ENCODE measurements at regions not wholly inside any gene's neighbourhood (a gene's known extent, or its start where the extent isn't known, plus 50 kb on each side); places are given as distances from the start of the nearest gene placed in this dataset.

DNA sequence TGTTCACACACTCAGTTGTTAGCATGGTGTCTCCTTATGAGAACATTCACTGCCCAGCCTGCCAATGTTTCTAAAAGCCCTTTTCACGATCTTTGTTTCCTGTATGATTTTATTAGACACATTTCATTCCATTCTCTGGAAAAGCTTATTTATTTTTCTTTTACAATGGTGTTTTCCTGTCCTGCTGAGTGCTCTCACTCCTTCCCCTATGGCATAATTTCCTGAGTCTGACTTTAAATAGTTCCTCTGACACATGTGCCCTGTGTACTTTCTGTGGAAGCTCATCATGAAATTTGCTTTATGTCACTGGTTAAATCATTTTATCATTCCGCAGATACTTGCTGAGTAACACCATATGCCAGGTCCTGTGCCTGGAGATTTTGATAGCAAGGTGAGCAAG, 612.0 kb downstream of the FLRT2 start (continued):
- TF ChIP-seq, protein P1, sequence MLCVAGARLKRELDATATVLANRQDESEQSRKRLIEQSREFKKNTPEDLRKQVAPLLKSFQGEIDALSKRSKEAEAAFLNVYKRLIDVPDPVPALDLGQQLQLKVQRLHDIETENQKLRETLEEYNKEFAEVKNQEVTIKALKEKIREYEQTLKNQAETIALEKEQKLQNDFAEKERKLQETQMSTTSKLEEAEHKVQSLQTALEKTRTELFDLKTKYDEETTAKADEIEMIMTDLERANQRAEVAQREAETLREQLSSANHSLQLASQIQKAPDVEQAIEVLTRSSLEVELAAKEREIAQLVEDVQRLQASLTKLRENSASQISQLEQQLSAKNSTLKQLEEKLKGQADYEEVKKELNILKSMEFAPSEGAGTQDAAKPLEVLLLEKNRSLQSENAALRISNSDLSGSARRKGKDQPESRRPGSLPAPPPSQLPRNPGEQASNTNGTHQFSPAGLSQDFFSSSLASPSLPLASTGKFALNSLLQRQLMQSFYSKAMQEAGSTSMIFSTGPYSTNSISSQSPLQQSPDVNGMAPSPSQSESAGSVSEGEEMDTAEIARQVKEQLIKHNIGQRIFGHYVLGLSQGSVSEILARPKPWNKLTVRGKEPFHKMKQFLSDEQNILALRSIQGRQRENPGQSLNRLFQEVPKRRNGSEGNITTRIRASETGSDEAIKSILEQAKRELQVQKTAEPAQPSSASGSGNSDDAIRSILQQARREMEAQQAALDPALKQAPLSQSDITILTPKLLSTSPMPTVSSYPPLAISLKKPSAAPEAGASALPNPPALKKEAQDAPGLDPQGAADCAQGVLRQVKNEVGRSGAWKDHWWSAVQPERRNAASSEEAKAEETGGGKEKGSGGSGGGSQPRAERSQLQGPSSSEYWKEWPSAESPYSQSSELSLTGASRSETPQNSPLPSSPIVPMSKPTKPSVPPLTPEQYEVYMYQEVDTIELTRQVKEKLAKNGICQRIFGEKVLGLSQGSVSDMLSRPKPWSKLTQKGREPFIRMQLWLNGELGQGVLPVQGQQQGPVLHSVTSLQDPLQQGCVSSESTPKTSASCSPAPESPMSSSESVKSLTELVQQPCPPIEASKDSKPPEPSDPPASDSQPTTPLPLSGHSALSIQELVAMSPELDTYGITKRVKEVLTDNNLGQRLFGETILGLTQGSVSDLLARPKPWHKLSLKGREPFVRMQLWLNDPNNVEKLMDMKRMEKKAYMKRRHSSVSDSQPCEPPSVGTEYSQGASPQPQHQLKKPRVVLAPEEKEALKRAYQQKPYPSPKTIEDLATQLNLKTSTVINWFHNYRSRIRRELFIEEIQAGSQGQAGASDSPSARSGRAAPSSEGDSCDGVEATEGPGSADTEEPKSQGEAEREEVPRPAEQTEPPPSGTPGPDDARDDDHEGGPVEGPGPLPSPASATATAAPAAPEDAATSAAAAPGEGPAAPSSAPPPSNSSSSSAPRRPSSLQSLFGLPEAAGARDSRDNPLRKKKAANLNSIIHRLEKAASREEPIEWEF (IDR thresholded peaks at IDR 0.05; ENCODE audit: insufficient replicate concordance, low read depth, low read length), result no peak
- TF ChIP-seq LARP7 (IDR thresholded peaks at IDR 0.05) (no peak), FOXK2 (IDR thresholded peaks at IDR 0.05) (no peak), CHD2 (IDR thresholded peaks at IDR 0.05; ENCODE audit: borderline replicate concordance, low read depth, low read length) (no peak), RFX5 (IDR thresholded peaks at IDR 0.05; ENCODE audit: low read depth, low read length) (no peak), NBN (IDR thresholded peaks at IDR 0.05) (no peak), SKIL (IDR thresholded peaks at IDR 0.05; ENCODE audit: low read depth, poor library complexity, severe bottlenecking) (no peak), RAD51 (IDR thresholded peaks at IDR 0.05) (no peak)
